ENCODE measurements at regions not wholly inside any gene's neighbourhood (a gene's known extent, or its start where the extent isn't known, plus 50 kb on each side); places are given as distances from the start of the nearest gene placed in this dataset.

DNA sequence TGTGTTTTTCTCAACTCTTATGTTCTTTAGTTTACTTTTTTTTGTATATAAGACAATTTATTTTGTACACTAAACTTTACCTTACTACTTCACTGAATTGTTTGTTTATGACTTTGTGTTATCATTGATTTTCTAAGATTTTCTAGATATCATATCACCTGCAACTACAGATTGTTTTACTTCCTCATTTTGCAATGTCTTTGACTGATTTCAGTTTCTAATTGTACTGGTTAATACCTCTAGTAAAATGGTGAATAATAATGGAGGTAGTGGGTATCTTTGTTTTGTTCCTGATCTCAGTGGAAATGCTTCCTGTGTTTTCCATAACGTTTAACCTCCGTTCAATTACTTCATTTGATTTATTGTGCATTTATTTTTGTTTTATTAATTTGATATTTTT is 490.2 kb downstream of the TLL1 start:
- TF ChIP-seq, protein P1, sequence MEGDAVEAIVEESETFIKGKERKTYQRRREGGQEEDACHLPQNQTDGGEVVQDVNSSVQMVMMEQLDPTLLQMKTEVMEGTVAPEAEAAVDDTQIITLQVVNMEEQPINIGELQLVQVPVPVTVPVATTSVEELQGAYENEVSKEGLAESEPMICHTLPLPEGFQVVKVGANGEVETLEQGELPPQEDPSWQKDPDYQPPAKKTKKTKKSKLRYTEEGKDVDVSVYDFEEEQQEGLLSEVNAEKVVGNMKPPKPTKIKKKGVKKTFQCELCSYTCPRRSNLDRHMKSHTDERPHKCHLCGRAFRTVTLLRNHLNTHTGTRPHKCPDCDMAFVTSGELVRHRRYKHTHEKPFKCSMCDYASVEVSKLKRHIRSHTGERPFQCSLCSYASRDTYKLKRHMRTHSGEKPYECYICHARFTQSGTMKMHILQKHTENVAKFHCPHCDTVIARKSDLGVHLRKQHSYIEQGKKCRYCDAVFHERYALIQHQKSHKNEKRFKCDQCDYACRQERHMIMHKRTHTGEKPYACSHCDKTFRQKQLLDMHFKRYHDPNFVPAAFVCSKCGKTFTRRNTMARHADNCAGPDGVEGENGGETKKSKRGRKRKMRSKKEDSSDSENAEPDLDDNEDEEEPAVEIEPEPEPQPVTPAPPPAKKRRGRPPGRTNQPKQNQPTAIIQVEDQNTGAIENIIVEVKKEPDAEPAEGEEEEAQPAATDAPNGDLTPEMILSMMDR (IDR thresholded peaks at IDR 0.05; ENCODE audit: insufficient read depth, low read length, poor library complexity, severe bottlenecking) = no peak
- Histone ChIP-seq H3K36me3 (ENCODE audit: control insufficient read depth, insufficient read depth, low read length) (no peaks in the 10 kb centered on the region), H3K27me3 (replicated peaks; ENCODE audit: control insufficient read depth, insufficient read depth, low read length) (no peaks in the 10 kb centered on the region), H3K4me3 (replicated peaks; ENCODE audit: low read depth, low read length) (no peak overlapping the region)
- no peak for DNase-seq (ENCODE audit: extremely low read depth, insufficient read length)

DNA sequence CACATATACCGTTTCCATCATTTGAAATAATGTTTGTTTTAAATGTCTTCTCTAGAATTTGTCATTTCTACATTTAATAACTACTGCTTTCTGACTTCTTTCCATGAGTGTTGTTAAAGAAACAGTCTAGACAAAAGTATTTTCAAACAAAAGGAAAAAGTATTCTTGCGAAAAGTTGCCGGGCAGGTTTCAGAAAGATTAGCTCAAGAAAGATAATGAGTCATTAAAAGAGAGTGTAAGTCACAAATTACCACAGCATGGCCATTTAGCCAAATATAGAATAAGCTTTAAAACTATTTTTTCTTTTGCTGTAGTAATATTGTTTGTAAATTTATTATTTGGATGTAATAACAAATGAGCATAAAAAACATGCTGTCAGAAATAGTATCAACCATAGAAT is 493.0 kb downstream of the TLL1 start:
- Histone ChIP-seq H3K36me3 (ENCODE audit: control insufficient read depth, insufficient read depth, low read length) (no peaks in the 10 kb centered on the region), H3K4me3 (replicated peaks; ENCODE audit: low read depth, low read length) (no peak overlapping the region), H3K27me3 (replicated peaks; ENCODE audit: control insufficient read depth, insufficient read depth, low read length) (no peaks in the 10 kb centered on the region)
- DNase-seq (ENCODE audit: extremely low read depth, insufficient read length) = no peak
- TF ChIP-seq, protein P1 (IDR thresholded peaks at IDR 0.05; ENCODE audit: insufficient read depth, low read length, poor library complexity, severe bottlenecking) = no peak

DNA sequence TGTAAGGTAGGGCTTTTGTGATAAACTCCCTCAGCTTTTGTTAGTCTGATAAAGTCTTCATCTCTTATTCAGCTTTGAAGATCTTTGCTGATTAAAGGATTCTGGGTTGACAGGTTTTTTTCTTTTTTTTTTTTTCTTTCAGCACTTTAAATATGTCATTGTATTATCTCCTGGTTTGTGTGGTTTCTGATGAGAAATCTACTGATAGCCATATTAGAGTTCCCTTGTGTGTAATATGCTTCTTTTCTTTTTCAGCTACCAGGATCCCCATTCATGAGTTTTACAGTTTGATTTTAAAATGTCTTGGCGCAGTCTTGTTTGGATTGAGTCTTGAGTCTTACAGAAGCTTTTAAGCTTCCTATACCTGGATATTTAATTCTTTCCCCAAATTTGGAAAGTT is 504.5 kb downstream of the TLL1 start:
- no peak for DNase-seq (ENCODE audit: extremely low read depth, insufficient read length)
- TF ChIP-seq, protein P1 (IDR thresholded peaks at IDR 0.05; ENCODE audit: insufficient read depth, low read length, poor library complexity, severe bottlenecking) = no peak
- H3K27me3 ChIP-seq (replicated peaks; ENCODE audit: control insufficient read depth, insufficient read depth, low read length) = no peaks in the 10 kb centered on the region

DNA sequence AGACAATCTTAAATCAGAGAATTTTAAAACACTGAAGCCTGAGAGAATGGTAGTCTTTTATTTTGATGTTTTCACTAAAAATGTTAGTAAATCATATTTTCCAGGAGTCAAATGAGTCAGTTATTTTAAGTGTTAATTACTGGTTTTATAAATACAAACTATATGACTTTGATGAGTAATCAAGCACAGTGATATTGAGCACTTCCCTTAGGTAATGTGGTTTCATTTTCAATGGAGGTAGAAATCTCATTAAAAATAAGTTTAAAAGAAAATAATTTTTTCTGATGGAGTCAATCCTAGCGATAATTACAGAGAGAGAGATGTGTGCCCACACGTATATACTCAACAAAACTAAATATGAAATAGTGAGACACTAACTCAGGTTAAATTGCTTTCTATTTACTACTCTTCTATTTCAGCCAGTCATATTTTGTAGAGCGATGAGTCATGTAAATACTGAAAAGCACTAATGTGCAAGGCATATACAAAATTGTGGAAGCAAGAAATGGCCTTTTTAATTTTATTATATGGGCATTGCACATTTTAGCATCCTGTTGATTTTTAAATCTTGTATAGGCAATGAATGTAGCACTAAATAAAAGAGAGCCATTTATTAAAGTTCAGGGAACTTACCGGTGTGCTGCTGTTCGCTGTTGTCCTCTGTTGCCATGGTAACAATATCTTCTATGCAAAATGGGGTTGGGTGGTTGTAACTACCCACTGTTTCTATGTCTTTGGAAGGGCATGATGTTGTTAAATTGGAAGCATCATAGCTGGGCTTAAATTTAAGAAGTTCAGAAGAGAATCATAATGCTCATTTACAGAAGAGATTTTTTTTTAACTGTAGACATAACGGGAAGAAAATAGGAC is 513.7 kb downstream of the TLL1 start:
- Histone ChIP-seq H3K27me3 (replicated peaks; ENCODE audit: control insufficient read depth, insufficient read depth, low read length) (no peaks in the 10 kb centered on the region), H3K36me3 (ENCODE audit: control insufficient read depth, insufficient read depth, low read length) (no peaks in the 10 kb centered on the region), H3K4me3 (replicated peaks; ENCODE audit: low read depth, low read length) (no peak overlapping the region)
- TF ChIP-seq, protein P1 (IDR thresholded peaks at IDR 0.05; ENCODE audit: insufficient read depth, low read length, poor library complexity, severe bottlenecking) = no peak
- peak; percentile 14 for DNase-seq (ENCODE audit: extremely low read depth, insufficient read length)

More for the DNA sequence above, 504.5 kb downstream of the TLL1 start:
- no peaks in the 10 kb centered on the region for H3K36me3 ChIP-seq (ENCODE audit: control insufficient read depth, insufficient read depth, low read length)
- no peak overlapping the region for H3K4me3 ChIP-seq (replicated peaks; ENCODE audit: low read depth, low read length)

DNA sequence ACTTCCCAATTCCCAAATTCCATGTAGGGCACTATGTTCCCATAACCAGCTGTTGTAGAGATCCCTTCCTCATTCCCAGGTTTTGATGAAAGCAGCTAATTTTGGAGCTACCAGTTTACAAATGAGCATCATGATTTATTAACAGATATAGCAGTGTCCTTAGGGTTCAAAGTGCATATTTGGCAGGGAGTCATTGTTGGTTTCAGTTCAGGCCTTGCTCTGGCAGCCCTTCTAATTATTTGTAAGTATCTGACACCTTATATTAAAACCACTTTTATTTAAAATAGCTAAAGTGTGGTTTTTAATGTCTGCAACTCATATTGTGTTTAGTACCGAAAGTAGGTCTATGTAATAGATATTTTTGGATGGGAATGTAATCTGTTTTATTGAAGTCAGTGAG is 518.5 kb downstream of the TLL1 start:
- TF ChIP-seq, protein P1 (IDR thresholded peaks at IDR 0.05; ENCODE audit: insufficient read depth, low read length, poor library complexity, severe bottlenecking) = no peak
- Histone ChIP-seq H3K27me3 (replicated peaks; ENCODE audit: control insufficient read depth, insufficient read depth, low read length) (no peaks in the 10 kb centered on the region), H3K4me3 (replicated peaks; ENCODE audit: low read depth, low read length) (no peak overlapping the region), H3K36me3 (ENCODE audit: control insufficient read depth, insufficient read depth, low read length) (no peaks in the 10 kb centered on the region)
- DNase-seq (ENCODE audit: extremely low read depth, insufficient read length) = no peak

Data from GM06990 (cell line).